ENCODE measurements at regions not wholly inside any gene's neighbourhood (a gene's known extent, or its start where the extent isn't known, plus 50 kb on each side); places are given as distances from the start of the nearest gene placed in this dataset.
A peak's percentile ranks its signal among the peaks of the same experiment; 100 is the strongest.
"Not testable (repeated sequence)": the region's sequence is repeated elsewhere in the genome, so short reads cannot be mapped to it uniquely, and the experiment has no call there.

- no peaks in the 10 kb centered on the region for H3K79me2 ChIP-seq (ENCODE audit: low read length)
- H3K27me3 ChIP-seq (replicated peaks; ENCODE audit: insufficient read depth, low read length): no peaks in the 10 kb centered on the region
- H3K9me3 ChIP-seq (replicated peaks; ENCODE audit: insufficient read depth, low read length): no peaks in the 10 kb centered on the region
- H2AFZ ChIP-seq (ENCODE audit: low read length): no peak overlapping the region
- H4K20me1 ChIP-seq (ENCODE audit: insufficient read depth, low read length): no peaks in the 10 kb centered on the region
- no peaks in the 10 kb centered on the region for H3K4me1 ChIP-seq (ENCODE audit: low read length)
- no peak overlapping the region for H3K9ac ChIP-seq (ENCODE audit: low read length)
- no peak overlapping the region for H3K27ac ChIP-seq (ENCODE audit: low read length)
- H3K9me2 ChIP-seq (replicated peaks; ENCODE audit: insufficient read depth, low read length): no peaks in the 10 kb centered on the region
- H3K4me2 ChIP-seq (ENCODE audit: low read depth, low read length): no peak overlapping the region
- H3K4me3 ChIP-seq (ENCODE audit: low read length): no peak overlapping the region
- TF ChIP-seq, protein P1, sequence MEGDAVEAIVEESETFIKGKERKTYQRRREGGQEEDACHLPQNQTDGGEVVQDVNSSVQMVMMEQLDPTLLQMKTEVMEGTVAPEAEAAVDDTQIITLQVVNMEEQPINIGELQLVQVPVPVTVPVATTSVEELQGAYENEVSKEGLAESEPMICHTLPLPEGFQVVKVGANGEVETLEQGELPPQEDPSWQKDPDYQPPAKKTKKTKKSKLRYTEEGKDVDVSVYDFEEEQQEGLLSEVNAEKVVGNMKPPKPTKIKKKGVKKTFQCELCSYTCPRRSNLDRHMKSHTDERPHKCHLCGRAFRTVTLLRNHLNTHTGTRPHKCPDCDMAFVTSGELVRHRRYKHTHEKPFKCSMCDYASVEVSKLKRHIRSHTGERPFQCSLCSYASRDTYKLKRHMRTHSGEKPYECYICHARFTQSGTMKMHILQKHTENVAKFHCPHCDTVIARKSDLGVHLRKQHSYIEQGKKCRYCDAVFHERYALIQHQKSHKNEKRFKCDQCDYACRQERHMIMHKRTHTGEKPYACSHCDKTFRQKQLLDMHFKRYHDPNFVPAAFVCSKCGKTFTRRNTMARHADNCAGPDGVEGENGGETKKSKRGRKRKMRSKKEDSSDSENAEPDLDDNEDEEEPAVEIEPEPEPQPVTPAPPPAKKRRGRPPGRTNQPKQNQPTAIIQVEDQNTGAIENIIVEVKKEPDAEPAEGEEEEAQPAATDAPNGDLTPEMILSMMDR (IDR thresholded peaks at IDR 0.05; ENCODE audit: low read length): no peak
- TF ChIP-seq EZH2 (optimal IDR thresholded peaks at IDR 0.05; ENCODE audit: low read depth, low read length) (no peak), EZH2phosphoT487 (IDR thresholded peaks at IDR 0.05; ENCODE audit: low read length) (no peak)
- no peaks in the 10 kb centered on the region for H3K36me3 ChIP-seq (replicated peaks; ENCODE audit: insufficient read depth, low read length)
- no peak for DNase-seq
- no peaks in the 10 kb centered on the region for H3F3A ChIP-seq (ENCODE audit: insufficient read depth, low read length)
Measured at GRCh38 chr15:53910852-53911251, 67.4 kb upstream of the UNC13C start.

- Histone ChIP-seq H3K9me3 (replicated peaks; ENCODE audit: insufficient read depth, low read length) (no peaks in the 10 kb centered on the region), H3K4me1 (ENCODE audit: low read length) (no peaks in the 10 kb centered on the region), H3K4me2 (ENCODE audit: low read depth, low read length) (no peak overlapping the region), H3K27ac (ENCODE audit: low read length) (no peak overlapping the region), H3K27me3 (replicated peaks; ENCODE audit: insufficient read depth, low read length) (no peaks in the 10 kb centered on the region), H3F3A (ENCODE audit: insufficient read depth, low read length) (no peaks in the 10 kb centered on the region), H2AFZ (ENCODE audit: low read length) (no peak overlapping the region), H4K20me1 (ENCODE audit: insufficient read depth, low read length) (no peaks in the 10 kb centered on the region), H3K4me3 (ENCODE audit: low read length) (no peak overlapping the region), H3K9ac (ENCODE audit: low read length) (no peak overlapping the region), H3K36me3 (replicated peaks; ENCODE audit: insufficient read depth, low read length) (no peaks in the 10 kb centered on the region), H3K9me2 (replicated peaks; ENCODE audit: insufficient read depth, low read length) (no peaks in the 10 kb centered on the region), H3K79me2 (ENCODE audit: low read length) (no peaks in the 10 kb centered on the region)
- DNase-seq: no peak
- no peak for TF ChIP-seq EZH2 (optimal IDR thresholded peaks at IDR 0.05; ENCODE audit: low read depth, low read length)
- TF ChIP-seq EZH2phosphoT487 (IDR thresholded peaks at IDR 0.05; ENCODE audit: low read length): no peak
- TF ChIP-seq, protein P1 (IDR thresholded peaks at IDR 0.05; ENCODE audit: low read length): no peak
Measured at GRCh38 chr15:53910236-53910849, 67.9 kb upstream of the UNC13C start.

DNA sequence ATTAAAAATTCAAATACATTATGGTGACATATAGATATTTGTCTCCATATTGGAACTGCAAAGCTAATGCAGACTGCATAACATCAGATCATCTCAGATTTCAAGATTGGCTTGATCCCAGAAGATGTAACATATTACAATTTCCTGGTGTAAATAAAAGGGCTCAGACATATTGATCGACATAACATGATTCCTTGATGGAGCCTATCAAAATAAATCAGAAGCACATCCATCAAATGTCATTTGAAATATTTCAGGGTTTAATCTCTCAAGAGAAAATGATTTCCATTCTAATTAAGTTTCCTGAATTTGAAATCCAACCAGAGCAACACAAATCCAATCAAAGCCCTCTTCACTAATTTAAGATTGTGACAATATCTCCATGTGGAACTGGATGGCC, 75.1 kb upstream of the UNC13C start:
- TF ChIP-seq EZH2 (optimal IDR thresholded peaks at IDR 0.05; ENCODE audit: low read depth, low read length) (no peak), EZH2phosphoT487 (IDR thresholded peaks at IDR 0.05; ENCODE audit: low read length) (no peak)
- TF ChIP-seq, protein P1 (IDR thresholded peaks at IDR 0.05; ENCODE audit: low read length): no peak
- no peaks in the 10 kb centered on the region for H3K9me2 ChIP-seq (replicated peaks; ENCODE audit: insufficient read depth, low read length)

DNA sequence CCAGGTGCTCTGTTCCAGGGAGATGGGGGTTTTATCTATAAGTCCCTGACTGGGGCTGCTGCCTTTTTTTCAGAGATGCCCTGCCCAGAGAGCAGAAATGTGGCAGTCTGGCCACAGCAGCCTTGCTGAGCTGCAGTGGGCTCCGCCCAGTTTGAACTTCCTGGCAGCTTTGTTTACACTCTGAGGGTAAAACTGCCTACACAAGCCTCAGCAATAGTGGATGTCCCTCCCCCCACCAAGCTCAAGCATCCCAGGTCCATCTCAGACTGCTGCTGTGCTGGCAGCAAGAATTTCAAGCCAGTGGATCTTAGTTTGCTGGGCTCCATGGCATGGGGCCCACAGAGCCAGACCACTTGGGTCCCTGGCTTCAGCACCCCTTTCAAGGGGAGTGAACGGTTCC, 84.8 kb upstream of the UNC13C start:
- H4K20me1 ChIP-seq (ENCODE audit: insufficient read depth, low read length); H3K36me3 ChIP-seq (replicated peaks; ENCODE audit: insufficient read depth, low read length); H3K27me3 ChIP-seq (replicated peaks; ENCODE audit: insufficient read depth, low read length); H3F3A ChIP-seq (ENCODE audit: insufficient read depth, low read length); H3K27ac ChIP-seq (ENCODE audit: low read length); H3K9ac ChIP-seq (ENCODE audit: low read length); H3K9me2 ChIP-seq (replicated peaks; ENCODE audit: insufficient read depth, low read length); H3K9me3 ChIP-seq (replicated peaks; ENCODE audit: insufficient read depth, low read length); H3K4me2 ChIP-seq (ENCODE audit: low read depth, low read length); H3K4me3 ChIP-seq (ENCODE audit: low read length); H3K79me2 ChIP-seq (ENCODE audit: low read length): not testable (repeated sequence)
- DNase-seq: peak; percentile 73
- peak overlapping the region; percentile 63; the same call in 1 of the 2 replicates for H2AFZ ChIP-seq (ENCODE audit: low read length)
- peaks cover 11% of the 10 kb centered on the region for H3K4me1 ChIP-seq (ENCODE audit: low read length)

More for the DNA sequence above, 75.1 kb upstream of the UNC13C start:
- H3K9me3 ChIP-seq (replicated peaks; ENCODE audit: insufficient read depth, low read length): no peaks in the 10 kb centered on the region
- H3F3A ChIP-seq (ENCODE audit: insufficient read depth, low read length): no peaks in the 10 kb centered on the region
- H3K27ac ChIP-seq (ENCODE audit: low read length): no peak overlapping the region
- no peaks in the 10 kb centered on the region for H3K36me3 ChIP-seq (replicated peaks; ENCODE audit: insufficient read depth, low read length)
- H3K4me2 ChIP-seq (ENCODE audit: low read depth, low read length): no peak overlapping the region
- H3K27me3 ChIP-seq (replicated peaks; ENCODE audit: insufficient read depth, low read length): no peaks in the 10 kb centered on the region
- H3K4me3 ChIP-seq (ENCODE audit: low read length): no peak overlapping the region
- H3K9ac ChIP-seq (ENCODE audit: low read length): no peak overlapping the region
- no peaks in the 10 kb centered on the region for H3K79me2 ChIP-seq (ENCODE audit: low read length)
- H2AFZ ChIP-seq (ENCODE audit: low read length): no peak overlapping the region
- H4K20me1 ChIP-seq (ENCODE audit: insufficient read depth, low read length): no peaks in the 10 kb centered on the region
- H3K4me1 ChIP-seq (ENCODE audit: low read length): no peaks in the 10 kb centered on the region
- no peak for DNase-seq

Data from MM.1S (cell line).